ENCODE measurements at regions not wholly inside any gene's neighbourhood (a gene's known extent, or its start where the extent isn't known, plus 50 kb on each side); places are given as distances from the start of the nearest gene placed in this dataset.

DNA sequence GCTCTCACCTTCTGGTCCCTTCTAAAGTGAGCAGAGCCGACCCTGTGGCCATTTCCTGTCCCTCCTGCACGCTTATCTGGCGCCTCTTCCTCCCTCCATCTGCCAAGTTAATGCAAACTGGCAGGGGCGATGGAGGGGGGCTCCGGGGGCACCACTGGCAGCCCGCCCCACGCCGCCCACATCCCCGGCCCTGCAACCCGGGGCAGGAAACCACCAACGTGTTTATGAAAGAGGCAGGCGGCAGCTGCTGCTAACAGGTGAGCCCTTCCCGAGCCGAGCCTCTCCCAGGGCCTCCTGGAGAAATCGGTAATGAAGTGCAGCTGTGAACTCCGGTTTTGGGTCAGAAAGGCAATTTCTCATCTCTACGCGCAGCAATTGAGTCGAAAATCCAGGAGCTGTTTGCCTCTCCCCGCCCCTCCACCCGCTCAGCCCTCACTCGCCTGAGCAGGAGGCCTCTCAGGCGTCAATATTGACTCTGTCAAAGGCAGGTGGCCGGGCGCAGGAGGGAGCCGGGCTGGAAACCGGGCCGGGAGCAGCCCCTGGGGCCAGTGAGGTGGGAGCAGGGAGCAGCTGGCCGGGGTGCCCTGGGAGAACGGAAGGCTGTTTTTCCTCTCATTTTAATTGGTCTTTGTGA lies 164.4 kb upstream of the GSE1 start (continued):
- TF ChIP-seq, protein P1, sequence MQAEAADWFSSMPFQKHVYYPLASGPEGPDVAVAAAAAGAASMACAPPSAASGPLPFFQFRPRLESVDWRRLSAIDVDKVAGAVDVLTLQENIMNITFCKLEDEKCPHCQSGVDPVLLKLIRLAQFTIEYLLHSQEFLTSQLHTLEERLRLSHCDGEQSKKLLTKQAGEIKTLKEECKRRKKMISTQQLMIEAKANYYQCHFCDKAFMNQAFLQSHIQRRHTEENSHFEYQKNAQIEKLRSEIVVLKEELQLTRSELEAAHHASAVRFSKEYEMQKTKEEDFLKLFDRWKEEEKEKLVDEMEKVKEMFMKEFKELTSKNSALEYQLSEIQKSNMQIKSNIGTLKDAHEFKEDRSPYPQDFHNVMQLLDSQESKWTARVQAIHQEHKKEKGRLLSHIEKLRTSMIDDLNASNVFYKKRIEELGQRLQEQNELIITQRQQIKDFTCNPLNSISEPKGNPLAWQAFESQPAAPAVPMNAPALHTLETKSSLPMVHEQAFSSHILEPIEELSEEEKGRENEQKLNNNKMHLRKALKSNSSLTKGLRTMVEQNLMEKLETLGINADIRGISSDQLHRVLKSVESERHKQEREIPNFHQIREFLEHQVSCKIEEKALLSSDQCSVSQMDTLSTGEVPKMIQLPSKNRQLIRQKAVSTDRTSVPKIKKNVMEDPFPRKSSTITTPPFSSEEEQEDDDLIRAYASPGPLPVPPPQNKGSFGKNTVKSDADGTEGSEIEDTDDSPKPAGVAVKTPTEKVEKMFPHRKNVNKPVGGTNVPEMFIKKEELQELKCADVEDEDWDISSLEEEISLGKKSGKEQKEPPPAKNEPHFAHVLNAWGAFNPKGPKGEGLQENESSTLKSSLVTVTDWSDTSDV (CRISPR knock-in tag; IDR thresholded peaks at IDR 0.05) = no peak
- TF ChIP-seq HOXD1 (CRISPR knock-in tag; IDR thresholded peaks at IDR 0.05) (peak; percentile 72), RFXANK (CRISPR knock-in tag; IDR thresholded peaks at IDR 0.05) (no peak), HOXA3 (CRISPR knock-in tag; IDR thresholded peaks at IDR 0.05) (peak; percentile 83), ZNF329 (CRISPR knock-in tag; IDR thresholded peaks at IDR 0.05; ENCODE audit: low read depth) (peak; percentile 81), RBM39 (IDR thresholded peaks at IDR 0.05; ENCODE audit: low read depth, low read length, poor library complexity, severe bottlenecking) (peak; percentile 71), HDAC6 (IDR thresholded peaks at IDR 0.05; ENCODE audit: low read depth, low read length) (no peak), ZNF138 (CRISPR knock-in tag; IDR thresholded peaks at IDR 0.05; ENCODE audit: low read depth) (0 out of 2 replicates have a peak, but pooled peaks have one; percentile 19), ATAD3A (CRISPR knock-in tag; IDR thresholded peaks at IDR 0.05) (no peak), CENPT (CRISPR knock-in tag; IDR thresholded peaks at IDR 0.05; ENCODE audit: low read depth) (no peak), MEF2D (CRISPR knock-in tag; IDR thresholded peaks at IDR 0.05) (peak; percentile 96), ZNF761 (CRISPR knock-in tag; conservative IDR thresholded peaks at IDR 0.05) (0 out of 2 replicates have a peak, but pooled peaks have one; percentile 44), TEAD3 (CRISPR knock-in tag; optimal IDR thresholded peaks at IDR 0.05; ENCODE audit: borderline replicate concordance) (peak; percentile 74), ZMYM2 (CRISPR knock-in tag; IDR thresholded peaks at IDR 0.05) (no peak), HOXA5 (CRISPR knock-in tag; IDR thresholded peaks at IDR 0.05) (peak; percentile 75; the same call in 1 of the 2 replicates), MAFG (CRISPR knock-in tag; IDR thresholded peaks at IDR 0.05) (no peak), NFRKB (IDR thresholded peaks at IDR 0.05) (no peak), KLF16 (CRISPR knock-in tag; IDR thresholded peaks at IDR 0.05) (peak in 1 of 2 experiments; percentile 95; a peak in 2 of 4 replicates)
- TF ChIP-seq, protein P2, sequence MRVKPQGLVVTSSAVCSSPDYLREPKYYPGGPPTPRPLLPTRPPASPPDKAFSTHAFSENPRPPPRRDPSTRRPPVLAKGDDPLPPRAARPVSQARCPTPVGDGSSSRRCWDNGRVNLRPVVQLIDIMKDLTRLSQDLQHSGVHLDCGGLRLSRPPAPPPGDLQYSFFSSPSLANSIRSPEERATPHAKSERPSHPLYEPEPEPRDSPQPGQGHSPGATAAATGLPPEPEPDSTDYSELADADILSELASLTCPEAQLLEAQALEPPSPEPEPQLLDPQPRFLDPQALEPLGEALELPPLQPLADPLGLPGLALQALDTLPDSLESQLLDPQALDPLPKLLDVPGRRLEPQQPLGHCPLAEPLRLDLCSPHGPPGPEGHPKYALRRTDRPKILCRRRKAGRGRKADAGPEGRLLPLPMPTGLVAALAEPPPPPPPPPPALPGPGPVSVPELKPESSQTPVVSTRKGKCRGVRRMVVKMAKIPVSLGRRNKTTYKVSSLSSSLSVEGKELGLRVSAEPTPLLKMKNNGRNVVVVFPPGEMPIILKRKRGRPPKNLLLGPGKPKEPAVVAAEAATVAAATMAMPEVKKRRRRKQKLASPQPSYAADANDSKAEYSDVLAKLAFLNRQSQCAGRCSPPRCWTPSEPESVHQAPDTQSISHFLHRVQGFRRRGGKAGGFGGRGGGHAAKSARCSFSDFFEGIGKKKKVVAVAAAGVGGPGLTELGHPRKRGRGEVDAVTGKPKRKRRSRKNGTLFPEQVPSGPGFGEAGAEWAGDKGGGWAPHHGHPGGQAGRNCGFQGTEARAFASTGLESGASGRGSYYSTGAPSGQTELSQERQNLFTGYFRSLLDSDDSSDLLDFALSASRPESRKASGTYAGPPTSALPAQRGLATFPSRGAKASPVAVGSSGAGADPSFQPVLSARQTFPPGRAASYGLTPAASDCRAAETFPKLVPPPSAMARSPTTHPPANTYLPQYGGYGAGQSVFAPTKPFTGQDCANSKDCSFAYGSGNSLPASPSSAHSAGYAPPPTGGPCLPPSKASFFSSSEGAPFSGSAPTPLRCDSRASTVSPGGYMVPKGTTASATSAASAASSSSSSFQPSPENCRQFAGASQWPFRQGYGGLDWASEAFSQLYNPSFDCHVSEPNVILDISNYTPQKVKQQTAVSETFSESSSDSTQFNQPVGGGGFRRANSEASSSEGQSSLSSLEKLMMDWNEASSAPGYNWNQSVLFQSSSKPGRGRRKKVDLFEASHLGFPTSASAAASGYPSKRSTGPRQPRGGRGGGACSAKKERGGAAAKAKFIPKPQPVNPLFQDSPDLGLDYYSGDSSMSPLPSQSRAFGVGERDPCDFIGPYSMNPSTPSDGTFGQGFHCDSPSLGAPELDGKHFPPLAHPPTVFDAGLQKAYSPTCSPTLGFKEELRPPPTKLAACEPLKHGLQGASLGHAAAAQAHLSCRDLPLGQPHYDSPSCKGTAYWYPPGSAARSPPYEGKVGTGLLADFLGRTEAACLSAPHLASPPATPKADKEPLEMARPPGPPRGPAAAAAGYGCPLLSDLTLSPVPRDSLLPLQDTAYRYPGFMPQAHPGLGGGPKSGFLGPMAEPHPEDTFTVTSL (CRISPR knock-in tag; IDR thresholded peaks at IDR 0.05; ENCODE audit: borderline replicate concordance) = peak; percentile 82; the same call in 1 of the 2 replicates
- TF ChIP-seq, protein P3, sequence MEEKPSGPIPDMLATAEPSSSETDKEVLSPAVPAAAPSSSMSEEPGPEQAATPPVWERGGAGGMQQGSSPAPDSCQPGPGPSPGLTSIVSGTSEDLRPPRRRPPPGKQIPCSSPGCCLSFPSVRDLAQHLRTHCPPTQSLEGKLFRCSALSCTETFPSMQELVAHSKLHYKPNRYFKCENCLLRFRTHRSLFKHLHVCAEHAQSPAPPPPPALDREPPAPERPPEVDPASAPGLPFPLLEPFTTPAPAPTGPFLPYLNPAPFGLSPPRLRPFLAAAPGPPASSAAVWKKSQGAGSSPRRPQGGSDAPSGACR (CRISPR knock-in tag; IDR thresholded peaks at IDR 0.05) = peak; percentile 75; the same call in 1 of the 2 replicates
- TF ChIP-seq, protein P4, sequence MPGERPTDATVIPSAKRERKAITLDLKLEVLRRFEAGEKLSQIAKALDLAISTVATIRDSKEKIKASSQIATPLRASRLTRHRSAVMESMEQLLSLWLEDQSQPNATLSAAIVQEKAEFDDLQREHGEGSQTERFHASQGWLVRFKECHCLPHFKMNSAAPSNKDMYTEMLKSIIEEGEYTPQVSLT (CRISPR knock-in tag; IDR thresholded peaks at IDR 0.05; ENCODE audit: borderline replicate concordance, low read depth) = no peak
